IPS-20b (cell line): ENCODE measurements at regions not wholly inside any gene's neighbourhood (a gene's known extent, or its start where the extent isn't known, plus 50 kb on each side); places are given as distances from the start of the nearest gene placed in this dataset.

Experiments used
- H3K27ac ChIP-seq: one replicate; pipeline ENCODE4 v1.5.1; 2013; ENCODE audit warnings: low read length
- H3K27me3 ChIP-seq: 2 replicates; pipeline ENCODE4 v1.6.1; 2013; ENCODE audit warnings: mild to moderate bottlenecking, low read length, inconsistent platforms; ENCODE audit not compliant: insufficient read depth
- H3K36me3 ChIP-seq: 2 replicates; pipeline ENCODE4 v1.6.1; 2013; ENCODE audit warnings: low read depth, mild to moderate bottlenecking, inconsistent platforms, low read length, moderate library complexity; ENCODE audit not compliant: insufficient read depth
- H3K4me1 ChIP-seq: 2 replicates; pipeline ENCODE4 v1.6.1; 2013; ENCODE audit warnings: mild to moderate bottlenecking, control low read depth, inconsistent platforms, low read length, moderate library complexity; ENCODE audit not compliant: insufficient read depth
- H3K4me3 ChIP-seq: 2 replicates; pipeline ENCODE4 v1.5.1; 2013; ENCODE audit warnings: mild to moderate bottlenecking, low read length, inconsistent platforms
- H3K9ac ChIP-seq: 2 replicates; pipeline ENCODE4 v1.6.1; 2013; ENCODE audit warnings: low read depth, mild to moderate bottlenecking, inconsistent platforms, low read length, moderate library complexity
- H3K9me3 ChIP-seq: 2 replicates; pipeline ENCODE4 v1.6.1; 2013; ENCODE audit warnings: mild to moderate bottlenecking, low read depth, low read length, inconsistent platforms; ENCODE audit not compliant: insufficient read depth

DNA sequence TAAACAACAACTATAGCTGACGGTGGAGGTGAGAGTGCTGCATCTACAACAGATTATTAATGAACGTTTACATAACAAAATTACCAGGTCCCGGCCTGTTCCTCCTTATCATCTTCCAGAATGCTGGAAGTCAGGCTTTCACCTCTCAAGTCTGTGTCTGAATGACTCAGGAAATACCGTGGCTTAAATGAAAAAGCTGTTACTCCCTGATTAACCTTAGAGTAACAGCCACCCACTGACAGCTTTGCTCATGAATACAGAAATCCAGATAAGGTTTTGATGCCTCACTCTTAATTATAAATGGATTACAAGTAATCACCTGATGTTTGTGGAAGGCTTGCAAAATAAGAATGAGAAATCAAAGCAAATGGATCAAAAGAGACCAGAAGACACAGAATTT, 885.3 kb upstream of the CELF4 start:
- Histone ChIP-seq H3K36me3 (no peaks in the 10 kb centered on the region), H3K9ac (no peak overlapping the region), H3K27ac (no peak overlapping the region), H3K4me3 (no peak overlapping the region), H3K9me3 (no peaks in the 10 kb centered on the region), H3K27me3 (no peaks in the 10 kb centered on the region), H3K4me1 (peaks cover 6% of the 10 kb centered on the region; the same call in 1 of the 2 replicates)

DNA sequence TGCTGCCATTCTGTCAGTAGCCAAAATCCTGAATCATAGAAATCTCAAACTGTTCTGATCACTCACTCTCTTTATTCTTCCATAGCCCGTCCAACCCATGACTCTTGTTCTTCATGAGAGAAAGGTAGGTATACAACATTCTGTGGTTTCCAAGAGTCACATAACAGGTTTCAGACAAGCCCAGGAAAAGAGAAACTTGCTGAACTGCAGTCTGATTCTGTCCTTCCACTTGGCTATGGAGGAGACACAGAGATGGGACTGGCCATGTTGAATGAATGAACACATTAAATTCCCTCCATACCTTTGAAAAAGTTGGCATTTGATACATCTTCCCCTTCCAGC, 880.2 kb upstream of the CELF4 start:
- Histone ChIP-seq H3K36me3 (no peaks in the 10 kb centered on the region), H3K27me3 (no peaks in the 10 kb centered on the region), H3K27ac (no peak overlapping the region), H3K4me3 (no peak overlapping the region), H3K4me1 (peaks cover 4% of the 10 kb centered on the region; the same call in 1 of the 2 replicates), H3K9ac (no peak overlapping the region), H3K9me3 (no peaks in the 10 kb centered on the region)

DNA sequence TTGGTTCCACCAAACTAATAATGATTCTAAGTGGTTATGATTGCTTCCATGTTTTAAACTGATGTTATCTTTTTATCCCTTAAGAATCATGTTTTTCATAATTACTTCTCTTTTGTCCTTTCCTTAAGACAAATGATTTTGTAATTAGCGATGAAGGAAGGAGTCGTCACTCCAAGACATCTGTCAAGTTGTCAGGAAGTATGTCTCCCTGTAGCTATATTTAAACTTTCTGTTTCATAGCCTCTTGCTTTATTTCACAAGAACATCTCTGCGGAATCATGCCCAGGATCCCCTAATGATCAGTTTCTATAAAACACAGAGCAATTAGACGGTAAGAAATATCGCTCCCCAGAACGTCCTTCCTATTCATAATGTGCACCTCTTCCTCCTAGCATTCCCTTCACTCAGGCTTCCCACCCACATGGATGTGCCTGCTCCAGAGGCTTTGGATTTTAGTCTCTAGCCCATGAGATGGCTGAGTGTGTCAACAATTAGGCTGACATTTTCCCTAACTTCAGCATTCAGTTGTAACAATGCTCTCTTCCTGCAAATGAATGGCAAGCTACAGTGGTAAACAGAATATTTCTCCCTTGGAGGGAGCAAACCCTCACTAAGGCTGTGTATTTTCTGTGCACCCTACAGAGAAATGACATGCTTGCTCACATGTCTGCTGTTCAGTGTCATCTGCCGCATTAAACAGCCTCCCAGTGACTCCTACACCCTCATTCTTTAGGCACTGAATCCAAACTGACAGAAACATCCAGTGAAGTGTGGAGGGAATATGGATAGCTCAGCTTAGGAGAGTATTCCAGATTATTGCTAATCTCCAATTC, 879.6 kb upstream of the CELF4 start:
- Histone ChIP-seq H3K9me3 (no peaks in the 10 kb centered on the region), H3K9ac (no peak overlapping the region), H3K27me3 (no peaks in the 10 kb centered on the region), H3K4me1 (0 out of 2 replicates have a peak, but pooled peaks cover 3% of the 10 kb centered on the region), H3K36me3 (no peaks in the 10 kb centered on the region), H3K27ac (no peak overlapping the region), H3K4me3 (no peak overlapping the region)

DNA sequence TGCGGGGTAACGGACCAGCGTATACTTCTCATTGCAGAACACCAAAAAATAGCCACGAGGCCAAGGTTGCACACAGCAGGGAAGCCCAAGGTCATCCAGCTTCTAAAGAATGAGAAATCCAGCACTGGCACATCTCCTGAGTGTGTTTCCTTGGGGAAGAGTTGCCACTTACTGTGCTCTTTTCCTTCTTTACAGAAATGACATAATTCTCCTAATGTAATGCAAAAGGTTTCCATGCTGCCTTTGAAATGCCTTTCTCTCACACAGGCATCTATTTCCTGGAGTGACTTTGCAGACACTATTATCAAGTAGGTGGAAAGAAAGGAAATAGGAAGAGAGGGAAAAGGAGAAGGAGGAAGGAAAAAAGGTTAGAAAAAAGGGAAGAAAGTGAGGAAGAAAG, 862.1 kb upstream of the CELF4 start:
- H3K4me1 ChIP-seq, result peaks cover 9% of the 10 kb centered on the region
- no peak overlapping the region for H3K4me3 ChIP-seq
- H3K27ac ChIP-seq, result no peak overlapping the region
- no peaks in the 10 kb centered on the region for H3K9me3 ChIP-seq
- H3K9ac ChIP-seq, result no peak overlapping the region
- no peaks in the 10 kb centered on the region for H3K36me3 ChIP-seq
- H3K27me3 ChIP-seq, result no peaks in the 10 kb centered on the region

DNA sequence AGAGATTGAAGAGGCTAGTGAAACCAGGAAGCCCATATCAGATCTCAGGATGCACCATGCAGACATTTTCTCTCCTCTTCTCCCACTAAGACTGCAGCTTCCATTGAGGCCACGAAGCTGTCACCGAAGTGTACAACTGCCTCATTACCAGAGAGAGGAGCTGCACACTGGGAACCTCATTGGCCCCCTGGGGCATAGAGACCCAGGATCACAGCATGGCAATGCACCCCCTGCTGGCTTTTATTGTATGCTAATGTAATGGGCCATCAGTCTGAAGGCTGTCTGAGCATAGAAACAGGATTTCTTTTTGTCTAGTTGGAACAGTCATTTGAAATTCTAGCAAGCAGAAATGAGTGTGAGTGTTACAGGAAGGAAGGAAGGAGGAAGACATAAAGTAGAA, 861.6 kb upstream of the CELF4 start:
- Histone ChIP-seq H3K9ac (no peak overlapping the region), H3K27ac (no peak overlapping the region), H3K36me3 (no peaks in the 10 kb centered on the region), H3K9me3 (no peaks in the 10 kb centered on the region), H3K4me3 (no peak overlapping the region), H3K27me3 (no peaks in the 10 kb centered on the region), H3K4me1 (peaks cover 9% of the 10 kb centered on the region)

DNA sequence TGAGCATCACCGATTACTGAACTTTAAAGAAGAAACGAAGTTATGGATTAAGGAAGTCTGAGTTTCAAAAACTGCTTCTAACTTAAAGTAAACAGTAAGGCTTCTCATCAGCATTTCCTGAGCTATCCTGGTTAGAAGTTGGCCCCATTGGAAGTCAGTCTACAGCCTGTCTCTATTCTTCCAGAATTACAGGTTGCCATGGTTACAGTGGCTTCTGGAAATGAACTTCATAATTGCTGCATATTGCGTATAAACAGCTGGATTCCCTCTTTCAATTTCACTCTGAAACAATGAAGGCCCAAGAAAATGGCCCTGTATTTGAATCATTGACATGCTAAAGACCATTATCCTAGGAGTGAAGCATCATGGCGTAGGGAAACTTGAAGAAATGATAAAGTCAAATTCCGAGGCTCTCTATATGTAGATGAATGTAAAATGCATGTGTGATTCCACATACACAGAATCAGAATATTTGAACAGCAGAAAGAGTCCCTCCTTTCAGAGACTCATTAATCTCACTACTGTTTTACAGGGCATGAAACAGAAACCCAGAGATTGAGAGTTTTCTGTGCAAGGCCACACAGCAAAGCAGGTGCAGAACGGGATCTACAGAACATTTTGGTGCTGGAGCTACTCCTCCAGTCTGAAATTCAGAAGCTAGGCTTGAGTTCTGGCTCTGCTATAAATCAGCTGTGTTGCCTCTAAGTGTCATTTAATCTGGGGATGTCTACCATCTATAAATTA, 856.4 kb upstream of the CELF4 start:
- no peak overlapping the region for H3K9ac ChIP-seq
- no peaks in the 10 kb centered on the region for H3K9me3 ChIP-seq
- H3K27me3 ChIP-seq, result no peaks in the 10 kb centered on the region

DNA sequence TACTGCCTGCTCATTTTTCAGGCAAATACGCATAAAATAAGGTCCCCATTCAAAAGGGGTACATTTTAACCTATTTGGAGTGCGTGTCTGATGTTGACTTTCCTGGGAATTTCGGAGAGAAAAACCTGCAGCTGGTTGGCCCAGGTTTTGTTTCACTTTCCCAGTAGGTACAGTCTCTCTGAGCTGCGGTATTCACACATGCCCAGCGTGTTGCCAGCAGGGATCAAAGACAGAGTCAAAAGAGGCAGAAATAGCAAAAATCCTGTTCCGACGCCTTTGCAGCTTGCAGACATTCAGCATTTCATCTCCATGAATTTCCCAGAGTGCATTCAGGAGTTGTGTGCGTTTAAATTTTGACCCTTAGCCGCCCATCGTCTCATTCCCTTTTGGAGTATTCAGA, 855.4 kb upstream of the CELF4 start:
- Histone ChIP-seq H3K27me3 (no peaks in the 10 kb centered on the region), H3K27ac (no peak overlapping the region), H3K4me1 (peaks cover 7% of the 10 kb centered on the region; the same call in 1 of the 2 replicates), H3K9ac (no peak overlapping the region), H3K4me3 (no peak overlapping the region), H3K9me3 (no peaks in the 10 kb centered on the region), H3K36me3 (no peaks in the 10 kb centered on the region)

More for the DNA sequence above, 856.4 kb upstream of the CELF4 start:
- H3K36me3 ChIP-seq, result no peaks in the 10 kb centered on the region
- H3K4me3 ChIP-seq, result no peak overlapping the region
- H3K27ac ChIP-seq, result no peak overlapping the region
- H3K4me1 ChIP-seq, result peaks cover 7% of the 10 kb centered on the region; the same call in 1 of the 2 replicates

DNA sequence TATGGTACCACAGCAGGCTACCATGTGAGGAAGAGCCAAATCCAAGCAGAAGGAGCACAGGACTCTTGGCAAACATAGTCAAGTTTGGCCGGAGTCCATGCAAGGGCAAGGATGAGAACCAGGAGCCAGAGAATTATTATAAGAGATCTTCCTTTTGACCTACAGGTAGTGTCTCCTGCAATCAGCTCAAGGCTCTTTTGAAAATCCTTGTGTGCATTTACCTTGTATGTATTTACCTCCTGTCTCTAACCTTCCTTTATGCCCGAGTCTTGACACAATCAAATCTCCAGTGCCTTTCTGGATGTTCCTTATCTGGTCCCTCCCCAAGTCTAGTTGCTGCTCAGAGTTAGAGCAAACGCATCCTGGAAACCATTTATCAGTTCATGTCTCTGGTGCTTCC, 855.0 kb upstream of the CELF4 start:
- Histone ChIP-seq H3K9me3 (no peaks in the 10 kb centered on the region), H3K9ac (no peak overlapping the region), H3K27ac (no peak overlapping the region)

DNA sequence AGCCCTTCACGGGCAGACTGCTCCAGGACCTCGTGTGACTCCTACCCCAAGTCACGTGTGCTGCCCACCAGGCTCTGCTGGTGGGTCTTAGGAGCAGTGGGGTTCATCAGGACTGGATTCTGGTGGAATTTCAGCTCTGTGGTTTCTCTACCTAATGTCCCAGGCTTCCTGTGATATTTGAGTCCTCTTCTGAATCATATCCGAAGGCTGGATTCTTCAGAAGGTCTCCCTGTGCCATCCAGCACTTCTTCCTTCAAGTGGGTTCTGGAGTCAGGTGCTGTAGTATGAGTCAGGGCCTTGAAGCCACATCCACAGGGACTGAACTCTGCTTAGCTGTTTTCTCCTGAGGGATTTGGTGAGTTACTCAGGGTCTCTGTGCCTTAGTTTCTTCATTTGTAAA, 850.2 kb upstream of the CELF4 start:
- Histone ChIP-seq H3K9me3 (no peaks in the 10 kb centered on the region), H3K36me3 (no peaks in the 10 kb centered on the region), H3K9ac (no peak overlapping the region), H3K27ac (no peak overlapping the region), H3K4me1 (no peaks in the 10 kb centered on the region; the same call in 1 of the 2 replicates), H3K4me3 (no peak overlapping the region), H3K27me3 (no peaks in the 10 kb centered on the region)

More for the DNA sequence above, 855.0 kb upstream of the CELF4 start:
- H3K36me3 ChIP-seq, result no peaks in the 10 kb centered on the region
- no peaks in the 10 kb centered on the region for H3K27me3 ChIP-seq
- H3K4me1 ChIP-seq, result peaks cover 7% of the 10 kb centered on the region; the same call in 1 of the 2 replicates
- no peak overlapping the region for H3K4me3 ChIP-seq

DNA sequence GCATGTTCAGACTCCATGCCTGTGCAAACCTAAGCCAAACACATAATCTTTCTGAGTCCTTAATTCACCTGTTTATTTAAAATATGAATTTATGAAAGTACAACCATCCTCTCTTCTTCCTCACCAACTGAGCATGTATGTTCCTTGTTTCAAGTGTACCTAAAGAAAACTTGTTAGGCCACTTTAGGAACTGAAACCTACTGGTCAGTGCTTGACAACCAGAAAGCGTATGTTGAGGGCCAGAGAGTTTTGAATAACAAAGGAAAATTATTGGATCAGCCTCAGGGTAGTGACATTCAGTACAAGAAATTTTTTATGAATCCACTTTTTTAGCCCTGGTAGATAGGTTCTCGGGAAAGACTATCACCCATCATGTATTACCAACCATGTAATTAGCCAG, 847.6 kb upstream of the CELF4 start:
- H3K4me1 ChIP-seq, result no peaks in the 10 kb centered on the region
- H3K9me3 ChIP-seq, result no peaks in the 10 kb centered on the region; the same call in 1 of the 2 replicates
- H3K9ac ChIP-seq, result no peak overlapping the region
- no peak overlapping the region for H3K4me3 ChIP-seq
- no peak overlapping the region for H3K27ac ChIP-seq
- no peaks in the 10 kb centered on the region for H3K27me3 ChIP-seq
- H3K36me3 ChIP-seq, result no peaks in the 10 kb centered on the region

DNA sequence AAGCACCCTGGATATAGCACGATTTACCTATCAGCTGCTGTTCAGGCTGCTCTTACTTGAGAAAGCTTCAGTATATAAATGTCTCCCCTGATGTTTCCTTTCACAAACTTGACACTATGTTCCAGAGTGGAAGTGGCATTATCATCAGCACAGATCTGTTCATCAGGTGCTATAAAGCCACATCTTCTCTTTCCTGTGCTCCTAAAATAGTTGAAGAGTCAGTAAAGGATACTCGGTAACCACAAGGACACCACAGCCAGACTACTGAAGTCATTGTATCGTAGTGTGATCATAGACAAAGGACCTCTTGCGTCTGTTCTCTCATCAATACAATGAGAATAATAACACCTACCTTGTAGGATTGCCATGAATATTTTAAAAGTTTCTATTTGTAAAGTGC, 841.0 kb upstream of the CELF4 start:
- Histone ChIP-seq H3K9me3 (no peaks in the 10 kb centered on the region; the same call in 1 of the 2 replicates), H3K27me3 (no peaks in the 10 kb centered on the region), H3K36me3 (no peaks in the 10 kb centered on the region), H3K9ac (no peak overlapping the region), H3K4me3 (no peak overlapping the region), H3K27ac (no peak overlapping the region), H3K4me1 (no peaks in the 10 kb centered on the region; the same call in 1 of the 2 replicates)

DNA sequence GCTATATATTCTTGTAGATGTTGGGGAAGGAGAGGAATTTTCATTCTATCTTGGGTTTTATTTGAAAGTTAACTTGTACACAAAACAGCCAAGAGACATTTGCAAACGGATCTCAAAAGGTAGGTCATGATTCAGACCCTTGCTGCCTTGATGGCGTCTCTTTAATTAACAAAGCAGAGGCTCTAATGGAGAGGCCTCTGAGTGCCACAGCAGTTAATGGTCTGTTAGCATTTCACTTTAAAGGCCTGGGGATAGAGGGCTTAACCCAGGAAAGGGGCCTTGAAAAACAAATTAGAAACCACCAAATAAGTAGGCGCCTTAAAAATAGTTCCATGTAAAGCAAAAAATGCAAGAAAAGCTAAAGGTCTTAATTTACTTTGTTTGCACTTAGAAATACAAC, 836.9 kb upstream of the CELF4 start:
- Histone ChIP-seq H3K27ac (no peak overlapping the region), H3K27me3 (no peaks in the 10 kb centered on the region), H3K4me1 (peaks cover 3% of the 10 kb centered on the region; the same call in 1 of the 2 replicates), H3K4me3 (no peak overlapping the region), H3K9ac (no peak overlapping the region), H3K9me3 (no peaks in the 10 kb centered on the region), H3K36me3 (no peaks in the 10 kb centered on the region)
